Superior temporal gyrus (tissue), 1 donor: ENCODE measurements at regions not wholly inside any gene's neighbourhood (a gene's known extent, or its start where the extent isn't known, plus 50 kb on each side); places are given as distances from the start of the nearest gene placed in this dataset.
"Not testable (repeated sequence)": the region's sequence is repeated elsewhere in the genome, so short reads cannot be mapped to it uniquely, and the experiment has no call there.

ENCODE experiments used
- DNase-seq: peaks from one replicate; pipeline ENCODE4 v3.0.0-alpha.2; 2016; ENCODE audit errors: extremely low spot score

GRCh38 chrY:18951019-18951418 lies 177.5 kb upstream of the HSFY2 start:
- no peak for DNase-seq

- no peak for DNase-seq
These were observed 163.3 kb upstream of the HSFY2 start for GRCh38 chrY:18936831-18937230.

GRCh38 chrY:18919256-18919655 lies 145.7 kb upstream of the HSFY2 start:
- no peak for DNase-seq

- DNase-seq = no peak
These were observed 139.3 kb upstream of the HSFY2 start for GRCh38 chrY:18912846-18913245.

GRCh38 chrY:18909846-18910245 lies 136.3 kb upstream of the HSFY2 start:
- no peak for DNase-seq

GRCh38 chrY:18906198-18906597 lies 132.7 kb upstream of the HSFY2 start:
- not testable (repeated sequence) for DNase-seq

- DNase-seq = peak; percentile 27
These were observed 130.8 kb upstream of the HSFY2 start for GRCh38 chrY:18904296-18904695.

GRCh38 chrY:18891994-18892393 lies 118.5 kb upstream of the HSFY2 start:
- no peak for DNase-seq

- no peak for DNase-seq
These were observed 116.0 kb upstream of the HSFY2 start for GRCh38 chrY:18889548-18889947.

GRCh38 chrY:18884748-18885147 lies 111.2 kb upstream of the HSFY2 start:
- DNase-seq = no peak

- not testable (repeated sequence) for DNase-seq
These were observed 95.6 kb upstream of the HSFY2 start for GRCh38 chrY:18869145-18869544.

- not testable (repeated sequence) for DNase-seq
These were observed 93.5 kb upstream of the HSFY2 start for GRCh38 chrY:18866887-18867551.

GRCh38 chrY:18860856-18861255 lies 87.3 kb upstream of the HSFY2 start:
- not testable (repeated sequence) for DNase-seq

- not testable (repeated sequence) for DNase-seq
These were observed 85.1 kb upstream of the HSFY2 start for GRCh38 chrY:18858484-18859191.

GRCh38 chrY:18855184-18855583 lies 81.6 kb upstream of the HSFY2 start:
- not testable (repeated sequence) for DNase-seq

GRCh38 chrY:18853323-18853722 lies 79.8 kb upstream of the HSFY2 start:
- not testable (repeated sequence) for DNase-seq

GRCh38 chrY:18836643-18837042 lies 63.1 kb upstream of the HSFY2 start:
- not testable (repeated sequence) for DNase-seq
